ENCODE measurements at regions not wholly inside any gene's neighbourhood (a gene's known extent, or its start where the extent isn't known, plus 50 kb on each side); places are given as distances from the start of the nearest gene placed in this dataset.
"Not testable (repeated sequence)": the region's sequence is repeated elsewhere in the genome, so short reads cannot be mapped to it uniquely, and the experiment has no call there.

DNA sequence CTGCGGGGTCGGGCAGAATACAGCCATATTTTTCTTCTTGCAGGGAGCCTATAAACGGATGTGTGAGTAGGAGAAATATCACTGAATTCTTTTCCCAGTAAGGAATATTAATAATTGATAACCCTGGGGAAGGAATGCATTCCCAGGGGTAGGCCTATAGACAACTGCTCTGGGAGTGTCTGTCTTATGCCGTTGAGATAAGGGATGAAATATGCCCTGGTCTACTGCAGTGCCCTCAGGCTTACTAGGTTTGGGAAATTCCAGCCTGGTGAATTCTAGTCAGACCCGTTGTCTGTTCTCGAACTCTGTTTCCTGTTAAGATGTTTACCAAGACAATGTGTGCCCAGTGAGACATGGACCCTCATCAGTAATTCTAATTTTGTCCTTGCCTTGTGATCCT, 1129.3 kb downstream of the ZPLD1 start:
- DNase-seq (ENCODE audit: low spot score); ATAC-seq: not testable (repeated sequence)

DNA sequence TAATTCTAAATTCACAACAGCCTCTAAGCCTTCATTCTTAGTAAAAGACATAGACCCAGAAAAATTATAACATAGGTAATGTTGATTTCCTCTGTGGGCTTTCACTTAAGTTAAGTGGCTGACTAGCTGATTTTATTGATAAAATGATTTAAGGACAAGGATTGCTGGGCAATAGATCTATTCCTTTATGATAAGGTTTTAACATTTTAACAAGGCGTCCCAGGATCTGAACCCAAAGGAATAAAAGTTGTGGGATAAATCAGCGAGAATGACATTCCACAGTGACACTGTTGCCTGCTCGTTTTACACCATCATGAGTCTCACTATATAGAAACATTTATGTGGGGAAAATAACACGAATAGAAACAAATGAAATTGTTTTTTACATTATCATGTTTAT, 1151.0 kb downstream of the ZPLD1 start:
- ATAC-seq (no peak), DNase-seq (ENCODE audit: low spot score) (no peak)

DNA sequence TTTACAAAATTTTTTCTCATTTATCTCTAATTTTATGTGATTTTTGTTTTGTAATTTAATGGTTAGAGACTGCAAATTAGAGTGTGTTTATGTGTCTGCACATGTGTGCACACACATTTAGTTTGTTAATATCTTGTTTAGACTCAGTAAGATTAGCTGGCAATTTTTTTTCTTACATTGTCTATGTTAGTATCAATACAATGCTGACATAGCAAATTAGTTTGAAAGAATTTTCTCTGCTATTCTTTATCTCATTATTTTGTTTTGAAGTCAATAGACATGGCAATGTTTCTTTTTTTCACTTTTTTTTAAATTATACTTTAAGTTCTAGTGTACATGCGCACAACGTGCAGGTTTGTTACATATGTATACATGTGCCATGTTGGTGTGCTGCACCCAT, 1155.0 kb downstream of the ZPLD1 start:
- no peak for DNase-seq (ENCODE audit: low spot score)
- no peak for ATAC-seq

DNA sequence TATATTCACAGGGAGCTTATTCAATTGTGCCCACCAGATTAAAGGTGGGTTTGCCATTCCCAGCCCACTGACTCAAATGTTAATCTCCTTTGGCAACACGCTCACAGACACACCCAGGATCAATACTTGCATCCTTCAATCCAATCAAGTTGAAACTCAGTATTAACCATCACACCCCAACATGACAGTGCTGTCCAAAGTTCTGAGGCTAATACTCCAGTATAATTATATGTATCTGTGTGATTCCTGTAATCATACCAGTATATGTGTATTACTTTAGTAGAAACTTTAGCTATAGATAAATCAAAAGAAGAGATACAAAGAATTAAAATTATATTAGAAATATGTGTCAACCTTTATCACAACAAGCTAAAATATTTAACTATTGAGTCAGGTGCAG, 1166.0 kb downstream of the ZPLD1 start:
- DNase-seq (ENCODE audit: low spot score) = no peak
- ATAC-seq = no peak

DNA sequence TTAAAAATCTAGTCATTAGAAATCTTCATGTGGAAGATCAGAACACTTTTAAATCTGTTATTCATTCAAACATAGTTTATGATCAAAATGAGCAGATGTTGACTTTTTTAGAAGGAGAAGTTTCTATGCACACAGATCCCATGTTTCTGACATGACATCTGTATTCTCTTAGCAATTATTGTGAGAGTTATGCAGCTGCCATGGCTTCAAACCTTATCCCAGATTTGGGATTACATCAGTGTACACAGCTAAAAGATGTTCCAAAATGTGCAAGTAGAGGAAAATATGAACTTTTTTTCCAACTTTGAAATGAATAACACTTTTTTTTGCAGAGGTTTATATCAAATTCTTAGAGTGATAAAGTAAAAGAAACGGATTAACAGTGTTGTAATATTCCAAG, 1166.9 kb downstream of the ZPLD1 start:
- ATAC-seq = no peak

DNA sequence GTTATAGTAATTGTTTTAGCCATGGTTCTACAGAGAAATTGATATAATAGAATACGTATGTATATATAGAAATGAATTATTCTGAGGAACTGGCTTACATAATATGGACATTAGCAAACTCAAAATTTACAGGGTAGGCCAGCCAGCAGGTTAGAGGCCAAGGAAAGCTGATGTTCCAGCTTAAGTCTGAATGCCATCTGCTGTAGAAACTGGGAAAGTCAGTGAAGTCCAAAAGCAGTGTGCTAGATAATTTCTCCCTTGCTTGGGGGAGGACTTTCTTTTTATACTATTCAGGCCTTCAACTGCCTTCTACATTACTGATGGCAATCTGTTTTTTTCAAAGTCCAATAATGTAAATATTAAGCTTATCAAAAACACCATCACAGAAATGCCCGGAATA, 1174.7 kb downstream of the ZPLD1 start:
- ATAC-seq (no peak), DNase-seq (ENCODE audit: low spot score) (no peak)

More for the DNA sequence above, 1166.9 kb downstream of the ZPLD1 start:
- DNase-seq (ENCODE audit: low spot score) = no peak

DNA sequence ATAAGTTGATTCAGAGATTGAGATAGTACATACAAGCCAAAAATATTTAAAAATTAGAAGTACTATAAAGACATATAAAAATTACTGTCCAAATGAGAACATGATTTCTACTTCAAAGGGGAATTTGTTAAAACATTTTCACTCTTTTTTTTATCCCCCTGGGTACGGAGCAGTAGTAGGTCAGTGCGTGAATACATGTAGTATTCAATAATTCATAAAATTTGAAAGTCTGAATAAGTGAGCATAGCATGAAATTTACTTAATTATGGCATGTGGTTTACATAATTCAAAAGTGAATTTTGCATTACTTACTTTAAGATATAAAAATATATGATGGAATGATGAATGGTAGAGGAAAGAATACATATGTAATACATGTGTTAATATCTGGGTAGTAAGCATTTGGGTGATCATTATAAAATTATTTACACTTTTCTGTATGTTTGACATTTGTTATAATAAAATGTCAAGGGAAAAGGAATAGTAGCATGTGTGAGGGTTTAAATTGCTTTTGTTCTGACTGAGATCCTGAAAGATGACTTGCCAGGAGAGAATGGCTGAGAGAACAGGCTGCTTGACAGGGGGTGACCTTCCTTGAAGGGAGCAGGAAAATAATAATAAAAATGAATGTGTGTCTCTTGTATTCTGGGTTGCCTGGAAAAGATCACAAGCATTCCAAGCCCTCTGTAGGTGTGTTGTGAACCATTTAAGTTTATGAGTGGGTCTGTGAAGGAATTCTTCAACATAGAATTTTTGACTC, 1178.8 kb downstream of the ZPLD1 start:
- ATAC-seq (no peak), DNase-seq (ENCODE audit: low spot score) (no peak)

DNA sequence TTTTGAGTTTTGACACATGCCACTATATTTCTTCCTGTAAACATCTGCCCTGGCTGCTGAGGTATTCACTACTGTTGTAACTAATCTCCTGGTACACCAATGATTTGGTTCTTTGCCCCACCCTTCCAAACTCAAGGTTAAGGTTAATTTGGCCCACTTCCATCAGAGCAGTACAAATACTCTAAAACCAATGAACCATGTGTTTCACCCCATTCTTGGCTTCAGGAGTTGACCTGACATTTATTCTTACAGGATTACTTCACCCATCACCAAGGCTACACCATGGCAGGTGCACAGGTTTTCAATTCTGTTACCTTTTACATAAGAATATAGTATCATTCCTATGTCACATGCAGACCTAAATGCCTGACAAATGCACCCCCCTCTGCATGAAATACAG, 1179.9 kb downstream of the ZPLD1 start:
- no peak for ATAC-seq
- DNase-seq (ENCODE audit: low spot score) = no peak

DNA sequence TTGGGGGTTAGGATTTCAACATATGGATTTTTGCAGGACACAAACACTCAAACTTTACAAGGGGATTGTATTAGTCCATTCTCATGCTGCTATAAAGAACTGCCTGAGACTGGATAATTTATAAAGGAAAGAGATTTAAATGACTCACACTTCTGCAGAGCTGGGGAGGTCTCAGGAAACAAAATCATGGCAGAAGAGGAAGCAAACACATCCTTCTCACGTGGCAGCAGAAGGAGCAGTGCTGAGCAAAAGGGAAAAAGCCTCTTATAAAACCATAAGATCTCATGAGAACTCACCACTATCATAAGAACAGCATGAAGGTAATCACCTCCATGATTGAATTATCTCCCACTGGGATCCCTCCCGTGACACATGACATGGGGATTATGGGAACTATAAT, 1183.1 kb downstream of the ZPLD1 start:
- no peak for ATAC-seq
- DNase-seq (ENCODE audit: low spot score) = no peak

DNA sequence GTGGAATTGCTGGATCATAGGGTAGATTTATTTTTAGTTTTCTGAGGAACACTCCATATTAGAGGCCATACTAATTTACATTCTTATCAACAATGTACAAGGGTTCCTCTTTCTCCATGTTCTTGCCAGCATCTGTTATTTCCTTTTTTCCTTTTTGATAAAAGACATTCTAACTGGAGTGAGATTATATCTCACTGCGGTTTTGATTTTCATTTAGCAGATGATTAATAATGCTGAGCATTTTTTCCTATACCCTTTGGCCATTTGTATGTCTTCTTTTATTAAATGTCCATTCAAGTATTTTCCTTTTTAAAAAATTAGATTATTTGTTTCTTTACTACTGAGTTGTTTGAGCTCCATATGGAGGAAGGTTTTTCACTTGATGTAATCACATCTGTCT, 1189.5 kb downstream of the ZPLD1 start:
- no peak for ATAC-seq

DNA sequence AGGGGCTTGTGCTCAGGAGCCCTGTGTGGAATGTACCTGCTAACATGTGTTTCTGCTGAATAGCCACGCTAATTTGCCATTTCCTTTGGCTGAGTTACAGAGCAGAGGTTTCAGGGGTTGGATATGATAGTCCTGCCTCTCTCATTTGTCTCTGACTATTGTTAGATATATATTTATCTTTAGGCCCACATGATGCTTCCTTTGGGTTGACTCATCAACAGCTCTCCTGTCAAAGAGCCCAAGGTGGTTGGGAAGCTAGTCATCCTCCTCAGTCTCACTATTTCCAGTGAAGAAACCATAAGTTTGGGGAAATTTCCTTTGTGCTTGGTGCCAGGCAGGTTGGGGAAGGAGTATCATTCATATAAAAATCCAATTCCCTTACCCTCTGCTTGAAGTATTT, 1194.6 kb downstream of the ZPLD1 start:
- DNase-seq (ENCODE audit: low spot score) (no peak), ATAC-seq (no peak)

More for the DNA sequence above, 1189.5 kb downstream of the ZPLD1 start:
- no peak for DNase-seq (ENCODE audit: low spot score)

DNA sequence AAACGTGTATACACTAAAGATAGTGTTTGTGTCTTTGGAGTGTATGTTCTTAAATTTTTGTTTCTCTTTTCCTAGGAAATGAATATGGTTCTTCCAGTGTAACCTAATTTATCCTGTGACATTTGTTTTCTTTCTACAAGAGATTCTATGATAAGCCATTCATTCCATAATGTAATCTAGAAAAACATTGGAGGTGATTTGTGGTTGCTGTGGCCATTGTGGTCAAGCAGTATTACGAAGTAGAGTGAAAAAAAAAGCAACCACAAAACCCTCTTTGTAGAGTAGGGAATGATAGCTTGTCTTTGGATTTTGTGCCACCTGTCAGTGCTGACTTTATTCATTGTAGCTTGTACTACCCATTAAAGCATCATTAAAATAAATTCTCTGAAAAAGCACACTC, 1209.6 kb downstream of the ZPLD1 start:
- DNase-seq (ENCODE audit: low spot score) (no peak), ATAC-seq (no peak)

DNA sequence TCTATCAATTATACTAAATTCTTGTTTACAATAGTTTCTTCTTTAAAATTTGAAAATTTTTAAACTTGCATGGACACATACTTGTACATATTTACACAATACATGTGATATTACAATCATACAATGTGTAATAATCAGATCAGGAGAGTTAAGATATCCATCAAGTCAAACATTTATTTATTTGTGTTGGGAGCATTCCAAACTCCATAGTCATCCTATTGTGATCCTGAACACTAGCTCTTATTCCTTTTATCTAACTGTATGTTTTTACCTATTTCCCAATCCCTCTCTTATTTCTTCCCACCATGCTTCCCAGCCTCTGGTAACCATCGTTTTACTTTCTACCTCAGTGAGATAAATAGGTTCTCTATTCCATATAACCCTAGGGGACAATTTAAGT, 1219.2 kb downstream of the ZPLD1 start:
- ATAC-seq (no peak), DNase-seq (ENCODE audit: low spot score) (no peak)

DNA sequence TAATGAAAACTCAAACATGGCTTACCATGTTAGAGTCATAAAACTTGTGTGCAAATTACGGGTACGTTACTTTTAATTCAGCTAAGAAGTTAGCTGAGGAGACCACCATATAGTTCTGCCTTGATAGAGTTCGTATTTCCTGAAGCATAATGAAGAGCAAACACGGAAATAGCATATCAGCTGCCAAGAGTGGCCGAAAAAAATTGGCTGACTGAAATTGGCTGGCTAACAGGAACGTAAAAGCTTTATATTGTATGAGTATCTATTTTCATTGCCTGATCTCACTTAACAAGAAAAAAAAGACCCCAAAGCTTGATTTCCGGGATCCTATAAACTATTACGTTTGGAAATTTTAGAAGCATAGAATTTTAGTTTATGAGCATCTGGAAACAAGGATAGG, 1222.9 kb downstream of the ZPLD1 start:
- no peak for DNase-seq (ENCODE audit: low spot score)

DNA sequence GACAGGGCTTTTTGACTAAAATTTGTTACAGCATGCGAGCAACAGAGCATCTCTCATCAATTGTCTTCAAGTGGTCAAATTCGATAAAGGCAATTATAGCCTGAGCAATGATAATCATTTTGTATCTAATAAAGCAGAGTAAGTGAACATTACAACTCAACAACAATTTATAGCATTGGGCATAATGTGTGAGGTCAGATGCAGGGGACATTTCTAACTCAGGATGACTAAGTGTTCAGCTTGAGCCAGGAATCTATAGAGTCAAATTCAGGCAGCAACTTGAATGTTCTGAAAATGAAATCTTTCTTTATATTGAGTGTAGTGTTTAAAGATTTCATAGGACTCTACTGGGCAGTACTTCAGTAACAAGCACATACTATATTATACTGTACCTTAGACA, 1226.0 kb downstream of the ZPLD1 start:
- ATAC-seq = no peak
- no peak for DNase-seq (ENCODE audit: low spot score)

More for the DNA sequence above, 1222.9 kb downstream of the ZPLD1 start:
- no peak for ATAC-seq

DNA sequence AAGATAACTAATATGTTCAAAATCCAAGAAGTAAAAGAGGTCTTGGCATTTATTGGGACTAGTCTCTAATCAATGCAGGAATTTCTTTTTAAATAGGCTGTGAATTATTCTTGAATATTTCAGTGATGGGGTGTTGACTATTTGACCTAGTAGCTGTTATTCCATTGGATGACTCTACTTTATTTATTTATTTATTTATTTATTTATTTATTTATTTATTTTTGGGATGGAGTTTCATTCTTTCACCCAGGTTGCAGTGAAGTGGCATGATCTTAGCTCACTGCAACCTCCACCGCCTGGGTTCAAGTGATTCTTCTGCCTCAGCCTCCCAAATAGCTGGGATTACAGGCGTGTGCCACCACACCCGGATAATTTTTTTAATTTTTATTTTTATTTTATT, 1227.8 kb downstream of the ZPLD1 start:
- DNase-seq (ENCODE audit: low spot score) = no peak
- no peak for ATAC-seq

DNA sequence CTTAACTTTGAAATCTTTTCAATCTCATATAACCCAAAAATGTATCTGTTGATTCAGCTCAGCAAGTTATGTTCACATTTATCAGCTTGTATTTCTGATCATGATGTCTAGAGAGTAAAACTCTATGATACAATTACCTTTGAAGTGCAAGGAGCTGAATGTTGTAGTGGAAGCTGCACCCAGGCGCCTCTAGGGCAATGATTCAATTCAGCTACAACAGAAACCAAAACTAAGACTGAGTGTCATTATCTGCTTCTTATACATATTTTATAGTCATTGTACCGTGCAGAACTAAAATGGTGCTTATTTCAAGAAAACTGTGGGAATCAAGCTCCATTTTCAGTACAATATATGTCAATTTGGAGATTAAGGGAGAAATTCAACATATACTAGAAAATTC, 1237.5 kb downstream of the ZPLD1 start:
- ATAC-seq = no peak
- DNase-seq (ENCODE audit: low spot score) = no peak

DNA sequence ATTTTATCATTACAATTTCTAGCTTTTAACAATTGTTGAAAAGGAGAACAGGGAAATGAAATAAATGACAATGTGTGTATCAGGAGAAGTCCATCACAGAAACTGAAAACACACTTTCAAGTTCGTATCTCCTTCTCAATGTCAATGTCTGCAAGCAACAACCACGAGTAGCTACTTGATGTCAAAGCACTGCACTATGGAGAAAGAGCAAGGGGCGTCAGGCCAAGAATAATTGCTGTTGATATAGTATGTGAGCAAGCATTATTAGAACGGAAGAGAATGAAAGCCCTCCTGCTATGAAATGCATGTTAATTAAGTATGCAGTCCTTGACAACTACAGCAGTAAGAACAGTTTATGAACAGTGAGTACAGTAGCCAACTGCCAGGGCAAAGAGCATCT, 1250.1 kb downstream of the ZPLD1 start:
- DNase-seq (ENCODE audit: low spot score) = no peak
- ATAC-seq = no peak

DNA sequence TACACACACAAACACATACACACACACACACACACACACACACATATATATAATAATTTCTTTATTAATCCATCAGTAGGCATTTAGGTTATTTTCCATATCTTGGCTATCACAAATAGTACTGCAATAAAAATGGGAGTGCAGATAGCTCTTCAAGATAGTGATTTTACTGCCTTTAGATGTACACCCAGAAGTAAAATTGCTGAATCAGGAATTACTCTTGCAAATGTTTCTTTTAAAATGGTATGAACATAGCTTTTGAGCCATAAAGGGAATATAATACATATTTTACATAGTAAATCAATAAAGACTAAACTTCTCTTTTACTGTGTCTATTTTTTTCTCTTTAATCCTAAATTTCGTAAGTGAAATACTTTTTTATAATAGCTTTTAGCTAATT, 1251.1 kb downstream of the ZPLD1 start:
- DNase-seq (ENCODE audit: low spot score) = no peak
- ATAC-seq = no peak

DNA sequence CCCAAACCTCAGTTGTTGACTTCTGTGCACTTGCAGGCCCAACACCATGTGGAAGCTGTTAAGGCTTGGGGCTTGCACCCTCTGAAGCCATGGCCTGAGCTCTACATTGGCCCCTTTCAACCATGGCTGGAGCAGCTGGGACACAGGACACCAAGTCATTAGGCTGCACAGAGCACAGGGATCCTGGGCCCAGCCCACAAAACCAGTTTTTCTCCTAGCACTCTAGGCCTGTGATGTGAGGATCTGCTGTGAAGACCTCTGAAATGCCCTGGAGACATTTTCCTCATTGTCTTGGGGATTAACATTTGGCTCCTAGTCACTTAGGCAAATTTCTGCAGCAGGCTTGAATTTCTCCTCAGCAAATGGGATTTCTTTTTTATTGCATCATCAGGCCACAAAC, 1255.7 kb downstream of the ZPLD1 start:
- DNase-seq (ENCODE audit: low spot score) (no peak), ATAC-seq (no peak)

DNA sequence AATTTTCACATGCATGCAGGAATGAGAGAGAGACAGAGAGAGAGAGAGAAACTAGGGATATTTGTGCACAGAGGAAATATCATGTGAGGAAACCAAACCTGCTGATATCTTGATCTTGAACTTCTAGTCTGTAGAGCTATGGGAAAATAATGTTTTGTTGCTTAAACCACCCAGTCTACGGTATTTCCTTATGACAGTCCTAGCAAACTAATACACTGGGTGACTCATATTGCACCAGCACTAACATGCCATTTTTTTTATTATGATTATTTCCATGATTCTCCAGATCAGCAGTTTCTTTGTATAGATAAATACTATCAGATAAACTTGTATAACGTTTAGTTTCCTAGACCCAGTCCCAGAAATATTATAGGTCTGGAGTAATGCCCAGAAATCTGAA, 1259.0 kb downstream of the ZPLD1 start:
- no peak for DNase-seq (ENCODE audit: low spot score)
- no peak for ATAC-seq

DNA sequence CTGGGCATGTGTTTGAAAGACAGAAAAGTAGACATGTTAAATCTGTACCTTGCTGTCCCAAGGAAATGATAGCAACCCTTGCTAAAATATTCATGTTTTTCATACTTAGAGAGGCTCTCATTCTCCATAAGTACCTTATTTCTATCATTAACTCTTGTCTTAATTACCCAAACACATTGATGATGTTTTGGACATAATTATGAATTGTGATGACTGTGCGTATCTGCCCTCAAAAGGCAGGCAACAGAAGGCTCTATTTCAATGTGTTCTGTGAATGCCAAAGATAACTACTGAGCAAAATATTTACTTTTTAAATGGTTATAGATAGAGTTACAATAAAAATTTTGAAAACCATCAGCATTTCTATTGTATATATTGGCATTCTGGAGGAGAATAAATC, 1263.8 kb downstream of the ZPLD1 start:
- DNase-seq (ENCODE audit: low spot score) (no peak), ATAC-seq (no peak)

DNA sequence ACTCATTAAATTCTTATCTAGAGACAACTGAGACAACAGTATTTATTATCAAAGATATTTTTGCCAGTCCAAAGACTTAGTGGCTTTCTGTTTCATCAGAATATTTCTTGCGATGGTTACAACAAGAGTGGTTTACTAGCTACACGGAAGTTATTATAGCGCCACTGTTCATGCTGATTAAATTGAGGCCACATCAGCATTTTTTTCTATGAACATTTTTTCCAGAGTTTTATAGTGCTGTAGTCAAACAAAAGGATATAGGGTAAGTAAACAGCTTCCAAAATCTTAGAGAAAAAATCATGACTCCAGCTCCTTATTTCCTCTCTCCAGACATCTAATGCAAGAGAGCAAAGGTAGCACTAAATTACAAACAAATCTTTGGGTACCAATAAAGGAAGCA, 1264.4 kb downstream of the ZPLD1 start:
- ATAC-seq = no peak
- no peak for DNase-seq (ENCODE audit: low spot score)

All from left lobe of liver (tissue), 2 donors.